ENCODE measurements at regions not wholly inside any gene's neighbourhood (a gene's known extent, or its start where the extent isn't known, plus 50 kb on each side); places are given as distances from the start of the nearest gene placed in this dataset.
A peak's percentile ranks its signal among the peaks of the same experiment; 100 is the strongest.
"Not testable (repeated sequence)": the region's sequence is repeated elsewhere in the genome, so short reads cannot be mapped to it uniquely, and the experiment has no call there.

- DNase-seq = peak; percentile 77
Observed at GRCh38 chr3:197367081-197367780, 68.8 kb upstream of the DLG1 start.

GRCh38 chr3:197366301-197367044, 68.1 kb upstream of the DLG1 start:
- DNase-seq = no peak

DNA sequence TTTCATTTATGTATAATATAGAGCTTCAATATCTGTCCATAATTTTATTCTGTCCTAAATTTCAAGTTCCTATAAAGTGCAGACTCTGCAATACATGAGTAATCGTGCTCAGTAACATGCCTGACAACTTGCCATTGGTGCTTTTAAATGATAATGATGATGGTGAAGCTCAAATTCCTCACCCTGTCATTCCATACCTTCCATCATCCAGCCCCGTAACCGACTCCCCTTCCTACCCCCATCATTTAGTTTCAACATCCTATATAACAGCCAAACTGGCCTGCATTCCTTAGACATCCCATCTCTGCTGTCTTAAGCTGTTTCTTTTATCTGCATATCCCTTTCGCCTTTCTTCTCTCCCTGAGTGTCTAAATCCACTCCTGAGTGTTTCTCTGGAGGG, 67.2 kb upstream of the DLG1 start:
- DNase-seq = no peak

- peak; percentile 48 for DNase-seq
Observed at GRCh38 chr3:197364410-197365071, 66.1 kb upstream of the DLG1 start.

GRCh38 chr3:197363553-197364409, 65.4 kb upstream of the DLG1 start:
- DNase-seq = no peak

GRCh38 chr3:197362081-197362480, 63.7 kb upstream of the DLG1 start:
- no peak for DNase-seq

- DNase-seq = not testable (repeated sequence)
Observed at GRCh38 chr3:197360095-197360494, 61.7 kb upstream of the DLG1 start.

DNA sequence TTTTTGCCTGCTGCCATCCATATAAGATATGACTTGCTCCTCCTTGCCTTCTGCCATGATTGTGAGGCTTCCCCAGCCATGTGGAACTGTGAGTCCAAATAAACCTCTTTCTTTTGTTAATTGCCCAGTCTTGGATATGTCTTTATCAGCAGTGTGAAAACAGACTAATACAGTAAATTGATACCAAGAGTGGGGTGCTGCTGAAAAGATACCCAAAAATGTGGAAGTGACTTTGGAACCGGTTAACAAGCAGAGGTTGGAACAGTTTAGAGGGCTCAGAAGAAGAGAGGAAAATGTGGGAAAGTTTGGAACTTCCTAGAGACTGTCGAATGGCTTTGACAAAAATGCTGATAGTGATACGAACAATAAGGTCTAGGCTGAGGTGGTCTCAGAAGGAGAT, 61.1 kb upstream of the DLG1 start:
- DNase-seq = not testable (repeated sequence)

GRCh38 chr3:197356741-197357140, 58.3 kb upstream of the DLG1 start:
- no peak for DNase-seq

GRCh38 chr3:197356275-197356674, 57.9 kb upstream of the DLG1 start:
- DNase-seq = no peak

- DNase-seq = no peak
Observed at GRCh38 chr3:197355713-197356112, 57.3 kb upstream of the DLG1 start.

DNA sequence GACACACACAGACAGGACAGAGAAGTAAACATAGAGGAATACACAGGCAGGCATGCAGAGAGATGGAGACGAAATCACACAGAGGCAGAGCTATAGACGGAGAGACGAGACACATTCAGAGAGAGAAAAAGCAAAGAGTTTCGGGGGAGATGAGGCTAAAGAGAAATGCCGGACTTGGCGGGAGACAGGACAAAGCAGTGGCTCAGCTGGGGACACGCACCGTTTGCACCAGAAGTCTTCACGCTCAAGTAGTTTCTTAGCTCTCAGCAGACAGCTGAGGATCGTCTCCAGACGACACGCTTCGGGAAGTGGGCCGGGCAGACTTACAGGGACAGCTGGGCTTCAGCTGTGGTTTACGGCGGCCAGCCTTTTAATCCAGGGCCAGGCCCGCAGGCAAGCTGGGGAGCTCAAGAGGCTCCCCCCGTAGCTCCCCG, 56.2 kb upstream of the DLG1 start:
- DNase-seq = peak; percentile 91

- no peak for DNase-seq
Observed at GRCh38 chr3:197353867-197354567, 55.6 kb upstream of the DLG1 start.

DNA sequence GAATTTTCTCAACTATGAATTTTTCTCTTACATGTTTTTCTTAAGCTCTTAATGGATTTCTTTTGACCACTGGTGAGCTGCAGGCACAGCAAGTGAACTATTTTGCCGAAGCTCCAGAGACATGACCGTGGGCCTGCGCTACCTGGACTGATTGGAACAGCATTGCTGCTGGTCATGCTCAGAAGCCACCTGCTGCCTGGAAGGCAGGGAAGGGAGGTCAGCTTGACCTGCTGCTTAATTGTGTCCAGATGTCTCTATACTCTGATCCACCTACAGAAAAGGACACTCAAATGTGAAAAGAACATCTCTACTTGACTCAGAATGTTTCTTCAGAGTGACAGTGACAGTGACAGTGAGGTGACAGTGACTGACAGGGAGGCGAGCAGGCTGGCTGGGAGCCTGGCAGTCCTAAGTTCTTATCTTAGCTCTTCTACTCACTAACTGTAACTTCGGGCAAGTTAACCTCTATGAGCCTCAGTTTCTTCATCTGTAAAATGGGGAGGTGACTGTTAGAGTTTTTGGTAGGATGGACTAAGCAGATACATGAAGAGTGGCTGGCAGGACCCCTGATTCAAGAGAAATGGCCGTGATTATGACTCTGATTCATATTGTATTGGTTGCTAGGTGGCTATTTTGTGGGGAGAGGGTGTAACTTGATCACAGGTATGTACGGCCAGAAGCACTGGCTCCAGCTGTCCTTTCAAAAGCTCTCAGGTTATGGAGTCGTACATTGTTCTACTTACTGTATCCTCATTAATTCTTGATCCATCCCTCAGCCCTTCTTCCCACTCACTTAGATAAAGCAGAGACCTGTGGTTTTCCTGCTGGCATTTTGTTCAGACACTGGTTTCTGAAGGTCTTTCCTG, 54.8 kb upstream of the DLG1 start:
- DNase-seq = no peak

DNA sequence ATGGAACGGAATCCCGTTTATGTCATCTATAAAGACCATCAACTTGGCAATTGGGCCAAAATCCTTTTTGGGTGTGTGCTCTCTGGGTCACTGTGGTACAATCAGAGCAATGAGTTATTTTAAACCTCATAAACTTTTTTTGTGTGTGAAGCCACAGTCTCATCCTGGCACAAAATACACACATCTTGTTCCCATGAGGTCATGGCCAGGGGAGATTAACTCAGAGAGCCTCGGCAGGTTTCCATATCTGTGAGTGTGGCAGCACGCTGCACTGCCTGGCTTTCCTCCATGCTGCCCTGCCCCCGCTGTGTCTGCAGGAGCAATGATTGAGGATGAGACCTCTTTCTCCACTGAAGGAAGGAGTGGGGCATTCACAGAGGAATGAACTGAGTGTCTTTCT, 54.0 kb upstream of the DLG1 start:
- DNase-seq = peak; percentile 65

DNA sequence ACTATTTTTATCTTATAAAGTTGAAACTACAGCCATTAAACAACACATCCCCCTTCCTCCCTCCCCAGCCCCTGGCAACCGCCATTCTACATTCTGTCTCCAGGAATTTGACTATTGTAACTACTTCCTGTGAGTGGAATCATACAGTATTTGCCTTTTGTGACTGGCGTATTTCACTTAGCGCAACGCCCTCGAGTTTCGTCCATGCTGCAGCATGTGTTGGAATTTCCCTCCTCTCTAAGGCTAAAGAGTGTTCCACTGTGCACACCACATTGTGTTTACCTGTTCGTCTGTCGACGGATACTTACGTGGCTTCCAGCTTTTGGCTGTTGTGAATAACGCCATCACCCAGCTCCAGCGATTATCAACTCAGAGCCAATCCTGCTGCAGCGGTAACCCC, 52.0 kb upstream of the DLG1 start:
- DNase-seq = no peak

DNA sequence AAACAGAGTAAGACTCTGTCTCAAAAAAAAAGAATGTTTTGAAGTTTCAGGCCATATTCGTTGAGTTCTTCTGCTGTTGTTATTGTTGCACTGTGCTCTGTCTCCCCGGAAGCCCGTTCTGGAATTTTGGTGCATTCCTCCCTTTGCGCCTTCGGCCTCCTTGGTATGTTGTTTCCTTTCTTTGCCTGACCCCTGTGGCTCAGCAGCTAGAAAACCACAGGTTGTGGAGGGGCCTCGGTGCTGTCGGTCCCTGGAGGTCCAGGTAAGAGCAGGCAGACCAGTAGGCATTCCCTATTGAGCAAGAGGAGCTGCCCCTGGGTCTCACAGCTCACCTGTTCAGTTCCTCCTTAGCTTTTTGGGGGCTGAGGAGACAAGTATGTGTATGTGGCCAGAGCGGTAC, 51.0 kb upstream of the DLG1 start:
- no peak for DNase-seq

Data from femur (tissue), 1 donor.